ENCODE measurements at regions not wholly inside any gene's neighbourhood (a gene's known extent, or its start where the extent isn't known, plus 50 kb on each side); places are given as distances from the start of the nearest gene placed in this dataset.

DNA sequence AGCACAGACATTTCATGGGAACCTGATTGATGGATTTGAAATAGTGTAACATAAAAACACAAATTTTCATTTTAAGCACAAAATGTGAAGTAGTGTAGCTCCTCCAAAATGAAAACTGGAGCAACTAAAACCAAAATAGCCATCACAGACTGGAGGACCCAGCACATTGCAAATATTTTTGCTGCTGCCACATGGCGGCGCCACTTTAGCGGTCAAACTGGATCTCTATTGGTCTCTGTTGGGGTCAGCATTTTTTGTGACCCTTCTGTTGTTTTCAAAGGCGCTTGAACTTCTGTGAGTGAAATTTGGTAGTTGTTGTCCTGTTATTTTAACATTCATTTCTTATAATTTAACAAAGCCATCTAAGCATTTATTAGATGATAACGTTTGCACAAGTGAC, 259.9 kb downstream of the IL20RB start:
- ChIA-PET CTCF (no interaction called here), POLR2A (no interaction called here)
- no peak for DNase-seq (ENCODE audit: low read depth)
- Histone ChIP-seq H3K4me3 (ENCODE audit: low read depth, low read length) (no peak overlapping the region), H3K36me3 (ENCODE audit: control insufficient read depth, insufficient read depth, low read length) (no peaks in the 10 kb centered on the region), H3K27me3 (ENCODE audit: control insufficient read depth, insufficient read depth, low read length) (no peaks in the 10 kb centered on the region)
- TF ChIP-seq, protein P1, sequence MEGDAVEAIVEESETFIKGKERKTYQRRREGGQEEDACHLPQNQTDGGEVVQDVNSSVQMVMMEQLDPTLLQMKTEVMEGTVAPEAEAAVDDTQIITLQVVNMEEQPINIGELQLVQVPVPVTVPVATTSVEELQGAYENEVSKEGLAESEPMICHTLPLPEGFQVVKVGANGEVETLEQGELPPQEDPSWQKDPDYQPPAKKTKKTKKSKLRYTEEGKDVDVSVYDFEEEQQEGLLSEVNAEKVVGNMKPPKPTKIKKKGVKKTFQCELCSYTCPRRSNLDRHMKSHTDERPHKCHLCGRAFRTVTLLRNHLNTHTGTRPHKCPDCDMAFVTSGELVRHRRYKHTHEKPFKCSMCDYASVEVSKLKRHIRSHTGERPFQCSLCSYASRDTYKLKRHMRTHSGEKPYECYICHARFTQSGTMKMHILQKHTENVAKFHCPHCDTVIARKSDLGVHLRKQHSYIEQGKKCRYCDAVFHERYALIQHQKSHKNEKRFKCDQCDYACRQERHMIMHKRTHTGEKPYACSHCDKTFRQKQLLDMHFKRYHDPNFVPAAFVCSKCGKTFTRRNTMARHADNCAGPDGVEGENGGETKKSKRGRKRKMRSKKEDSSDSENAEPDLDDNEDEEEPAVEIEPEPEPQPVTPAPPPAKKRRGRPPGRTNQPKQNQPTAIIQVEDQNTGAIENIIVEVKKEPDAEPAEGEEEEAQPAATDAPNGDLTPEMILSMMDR (IDR thresholded peaks at IDR 0.05; ENCODE audit: insufficient read depth, low read depth, low read length) = 0 out of 2 replicates have a peak, but pooled peaks have one; percentile 2

DNA sequence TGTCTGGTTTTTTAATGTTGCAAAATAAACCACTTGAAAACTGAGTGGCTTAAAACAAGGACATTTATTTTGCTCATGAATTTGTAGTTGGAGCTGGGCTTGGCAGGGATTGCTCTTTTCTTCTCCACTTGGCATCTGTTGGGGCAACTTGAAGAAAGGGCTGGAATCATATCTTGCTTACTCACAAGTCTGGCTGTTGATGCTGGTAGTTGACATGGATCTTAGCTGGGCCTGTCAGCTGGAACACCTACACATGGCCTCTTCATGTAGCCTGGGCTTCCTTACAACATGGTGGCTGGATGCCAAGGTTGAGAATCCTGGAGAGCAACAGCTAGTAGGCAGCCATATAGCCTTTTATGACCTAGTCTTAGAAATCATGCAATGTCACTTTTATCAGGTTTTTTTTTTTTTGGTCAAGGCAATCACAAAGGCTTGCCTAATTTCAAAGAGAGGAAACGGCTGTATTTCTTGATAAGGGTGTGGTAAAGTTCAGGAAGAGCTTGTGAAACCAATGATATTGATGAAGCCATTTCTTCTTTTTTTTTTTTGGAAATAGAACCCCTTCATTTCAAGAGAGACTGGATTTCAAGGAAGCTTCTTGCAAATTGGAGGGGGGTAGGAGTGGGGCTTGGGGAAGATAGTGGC, 262.1 kb downstream of the IL20RB start:
- ChIA-PET CTCF (interaction anchor here (0.7 kb wide), 1 partner anchor 56 kb away, joined by 3 read pairs; no protein-coding TSS in a partner anchor), POLR2A (no interaction called here)
- no peak overlapping the region for H3K4me3 ChIP-seq (ENCODE audit: low read depth, low read length)
- no peaks in the 10 kb centered on the region for H3K36me3 ChIP-seq (ENCODE audit: control insufficient read depth, insufficient read depth, low read length)
- no peaks in the 10 kb centered on the region for H3K27me3 ChIP-seq (ENCODE audit: control insufficient read depth, insufficient read depth, low read length)
- no peak for DNase-seq (ENCODE audit: low read depth)
- TF ChIP-seq, protein P1 (IDR thresholded peaks at IDR 0.05; ENCODE audit: insufficient read depth, low read depth, low read length) = no peak

- Histone ChIP-seq H3K27me3 (ENCODE audit: control insufficient read depth, insufficient read depth, low read length) (no peaks in the 10 kb centered on the region), H3K36me3 (ENCODE audit: control insufficient read depth, insufficient read depth, low read length) (no peaks in the 10 kb centered on the region), H3K4me3 (ENCODE audit: low read depth, low read length) (no peak overlapping the region)
- no peak for DNase-seq (ENCODE audit: low read depth)
- TF ChIP-seq, protein P1 (IDR thresholded peaks at IDR 0.05; ENCODE audit: insufficient read depth, low read depth, low read length) = no peak
- ChIA-PET POLR2A (no interaction called here), CTCF (no interaction called here)
Observed at GRCh38 chr3:137222736-137223225, 265.0 kb downstream of the IL20RB start.

- no peak overlapping the region for H3K4me3 ChIP-seq (ENCODE audit: low read depth, low read length)
- H3K27me3 ChIP-seq (ENCODE audit: control insufficient read depth, insufficient read depth, low read length) = no peaks in the 10 kb centered on the region
- POLR2A ChIA-PET = no interaction called here
- H3K36me3 ChIP-seq (ENCODE audit: control insufficient read depth, insufficient read depth, low read length) = no peaks in the 10 kb centered on the region
- TF ChIP-seq, protein P1 (IDR thresholded peaks at IDR 0.05; ENCODE audit: insufficient read depth, low read depth, low read length) = no peak
- no peak for DNase-seq (ENCODE audit: low read depth)
- CTCF ChIA-PET = no interaction called here
Observed at GRCh38 chr3:137224464-137224863, 266.7 kb downstream of the IL20RB start.

DNA sequence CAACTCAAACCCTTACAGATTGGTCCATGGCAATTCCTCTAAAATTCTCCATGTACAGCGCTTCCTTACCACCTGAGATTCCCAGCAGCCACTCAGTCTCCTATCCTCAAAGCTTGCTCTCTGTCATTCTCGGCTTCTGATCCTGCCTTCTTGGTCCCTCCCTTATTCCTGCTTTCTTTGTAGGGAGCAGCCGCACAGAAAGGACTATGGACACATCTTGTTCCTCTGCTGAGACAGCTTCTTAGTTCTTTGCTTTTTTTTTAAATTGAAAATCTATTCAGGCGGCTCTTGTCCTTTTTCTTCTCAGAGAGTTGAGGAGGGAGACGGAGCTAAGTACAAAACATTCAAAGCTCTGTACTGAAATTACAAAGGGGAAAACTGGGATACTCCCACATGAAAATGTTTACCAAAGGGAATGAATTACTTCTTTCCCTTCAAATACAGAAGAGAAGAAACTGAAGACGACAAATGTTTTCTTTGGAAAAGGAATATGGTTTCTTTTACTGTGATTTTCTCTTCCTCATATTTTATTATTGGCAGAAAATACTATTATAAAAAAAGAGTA, 285.1 kb downstream of the IL20RB start:
- POLR2A ChIA-PET = no interaction called here
- H3K36me3 ChIP-seq (ENCODE audit: control insufficient read depth, insufficient read depth, low read length) = no peaks in the 10 kb centered on the region
- TF ChIP-seq, protein P1 (IDR thresholded peaks at IDR 0.05; ENCODE audit: insufficient read depth, low read depth, low read length) = no peak
- H3K4me3 ChIP-seq (ENCODE audit: low read depth, low read length) = no peak overlapping the region
- no peak for DNase-seq (ENCODE audit: low read depth)
- CTCF ChIA-PET = interaction anchor here (0.6 kb wide), 1 partner anchor 1046 kb away, joined by 3 read pairs; no protein-coding TSS in a partner anchor
- H3K27me3 ChIP-seq (ENCODE audit: control insufficient read depth, insufficient read depth, low read length) = no peaks in the 10 kb centered on the region
